ENCODE measurements at regions not wholly inside any gene's neighbourhood (a gene's known extent, or its start where the extent isn't known, plus 50 kb on each side); places are given as distances from the start of the nearest gene placed in this dataset.

DNA sequence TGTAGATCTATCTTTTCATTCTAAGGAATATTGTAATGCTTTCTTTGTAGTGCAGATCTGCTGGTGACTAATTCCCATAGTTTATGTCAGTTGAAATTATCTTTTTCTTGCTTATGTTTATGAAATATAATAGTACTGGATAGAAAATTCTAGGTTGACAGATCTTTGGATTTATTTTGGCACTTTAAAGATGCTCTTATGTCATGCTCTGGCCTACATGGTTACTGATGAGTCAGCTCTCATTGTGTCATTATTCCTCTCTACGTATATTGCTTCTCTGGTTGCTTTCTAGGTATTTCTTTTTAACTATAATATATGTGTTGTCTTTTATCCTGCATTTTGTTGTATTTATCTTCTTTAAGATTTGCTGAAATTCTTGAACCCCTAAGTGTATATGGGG lies 955.5 kb upstream of the CHORDC1 start:
- intact Hi-C loops (cut with micrococcal nuclease) = no loop called here
- no peaks in the 10 kb centered on the region for H3K36me3 Mint-ChIP-seq
- no peak overlapping the region for H3K27ac Mint-ChIP-seq
- Histone ChIP-seq H3K4me3 (ENCODE audit: low read length in 2 of 2) (no peak overlapping the region), H3K4me1 (ENCODE audit: insufficient read depth, low read length) (no peaks in the 10 kb centered on the region), H3K9me3 (ENCODE audit: control insufficient read depth in 1 of 2, low read length in 2 of 2) (no peaks in the 10 kb centered on the region), H3K27me3 (ENCODE audit: insufficient read depth, low read length) (no peaks in the 10 kb centered on the region), H3K27ac (ENCODE audit: low read depth, low read length) (no peak overlapping the region), H3K36me3 (ENCODE audit: insufficient read depth, low read length) (no peaks in the 10 kb centered on the region)
- H3K4me3 Mint-ChIP-seq = no peak overlapping the region
- H3K4me1 Mint-ChIP-seq = no peaks in the 10 kb centered on the region
- ChIA-PET POLR2A (ENCODE audit: partially characterized antibody) (no interaction called here), CTCF (ENCODE audit: partially characterized antibody) (no interaction called here)
- no peaks in the 10 kb centered on the region for H3K27me3 Mint-ChIP-seq
- H3K9me3 Mint-ChIP-seq = peaks cover 5 to 23% (median 6%) of the 10 kb centered on the region in 8 donors
- DNase-seq = no peak

DNA sequence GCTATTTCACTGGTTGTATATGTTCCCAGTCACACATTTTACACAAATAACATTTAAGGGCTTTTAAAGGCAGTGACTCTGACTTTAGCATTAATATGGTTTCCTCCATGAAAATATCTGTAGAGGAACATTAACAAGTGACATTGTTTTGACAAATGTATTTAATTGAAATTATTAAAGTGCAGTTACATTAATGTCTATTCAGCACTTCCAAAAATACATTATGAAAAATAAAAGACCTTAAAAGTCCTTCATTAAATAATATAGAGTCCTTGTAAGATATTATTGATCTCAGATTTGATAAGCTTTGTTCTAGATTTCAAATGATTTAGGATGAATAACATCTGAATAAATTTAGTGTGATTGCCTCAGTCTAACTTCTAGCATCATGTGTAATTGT lies 951.9 kb upstream of the CHORDC1 start:
- no peak overlapping the region for H3K27ac Mint-ChIP-seq
- Histone ChIP-seq H3K27me3 (ENCODE audit: insufficient read depth, low read length) (no peaks in the 10 kb centered on the region), H3K4me3 (ENCODE audit: low read length in 2 of 2) (no peak overlapping the region), H3K36me3 (ENCODE audit: insufficient read depth, low read length) (no peaks in the 10 kb centered on the region), H3K4me1 (ENCODE audit: insufficient read depth, low read length) (no peaks in the 10 kb centered on the region), H3K27ac (ENCODE audit: low read depth, low read length) (no peak overlapping the region), H3K9me3 (ENCODE audit: control insufficient read depth in 1 of 2, low read length in 2 of 2) (no peaks in the 10 kb centered on the region)
- no peaks in the 10 kb centered on the region for H3K36me3 Mint-ChIP-seq
- H3K27me3 Mint-ChIP-seq = no peaks in the 10 kb centered on the region
- no peaks in the 10 kb centered on the region for H3K4me1 Mint-ChIP-seq
- H3K4me3 Mint-ChIP-seq = no peak overlapping the region
- intact Hi-C loops (cut with micrococcal nuclease) = no loop called here
- peaks cover 0 to 16% (median 8%) of the 10 kb centered on the region in 8 donors for H3K9me3 Mint-ChIP-seq
- DNase-seq = no peak
- ChIA-PET CTCF (ENCODE audit: partially characterized antibody) (no interaction called here), POLR2A (ENCODE audit: partially characterized antibody) (no interaction called here)

DNA sequence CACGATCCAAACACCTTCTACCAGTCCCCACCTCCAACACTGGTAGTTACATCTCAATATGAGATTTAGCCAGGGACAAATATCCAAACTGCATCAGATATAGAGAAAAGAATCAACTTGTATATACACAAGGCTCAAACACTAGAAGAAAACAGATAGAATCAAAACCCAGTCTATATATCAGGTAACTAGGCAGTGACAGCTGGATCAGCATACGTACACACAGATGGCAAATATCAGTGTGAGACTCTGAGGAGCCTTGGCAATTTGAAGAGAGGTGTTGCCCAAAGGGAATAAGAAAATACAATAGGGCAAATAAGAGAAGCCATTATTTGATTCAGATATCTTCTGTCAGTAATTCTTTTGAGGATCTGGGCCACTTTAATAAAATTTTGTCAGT lies 951.3 kb upstream of the CHORDC1 start:
- POLR2A ChIA-PET (ENCODE audit: partially characterized antibody) = no interaction called here
- no peak overlapping the region for H3K27ac ChIP-seq (ENCODE audit: low read depth, low read length)
- no peak for DNase-seq
- no peak overlapping the region for H3K4me3 ChIP-seq (ENCODE audit: low read length in 2 of 2)
- no peaks in the 10 kb centered on the region for H3K36me3 Mint-ChIP-seq
- CTCF ChIA-PET (ENCODE audit: partially characterized antibody) = no interaction called here
- no peaks in the 10 kb centered on the region for H3K9me3 ChIP-seq (ENCODE audit: control insufficient read depth in 1 of 2, low read length in 2 of 2)
- H3K4me1 ChIP-seq (ENCODE audit: insufficient read depth, low read length) = no peaks in the 10 kb centered on the region
- H3K36me3 ChIP-seq (ENCODE audit: insufficient read depth, low read length) = no peaks in the 10 kb centered on the region
- H3K4me1 Mint-ChIP-seq = no peaks in the 10 kb centered on the region
- no peaks in the 10 kb centered on the region for H3K27me3 ChIP-seq (ENCODE audit: insufficient read depth, low read length)
- H3K9me3 Mint-ChIP-seq = peaks cover 0 to 16% (median 8%) of the 10 kb centered on the region in 8 donors
- H3K4me3 Mint-ChIP-seq = no peak overlapping the region
- H3K27me3 Mint-ChIP-seq = no peaks in the 10 kb centered on the region
- intact Hi-C loops (cut with micrococcal nuclease) = no loop called here
- H3K27ac Mint-ChIP-seq = no peak overlapping the region

DNA sequence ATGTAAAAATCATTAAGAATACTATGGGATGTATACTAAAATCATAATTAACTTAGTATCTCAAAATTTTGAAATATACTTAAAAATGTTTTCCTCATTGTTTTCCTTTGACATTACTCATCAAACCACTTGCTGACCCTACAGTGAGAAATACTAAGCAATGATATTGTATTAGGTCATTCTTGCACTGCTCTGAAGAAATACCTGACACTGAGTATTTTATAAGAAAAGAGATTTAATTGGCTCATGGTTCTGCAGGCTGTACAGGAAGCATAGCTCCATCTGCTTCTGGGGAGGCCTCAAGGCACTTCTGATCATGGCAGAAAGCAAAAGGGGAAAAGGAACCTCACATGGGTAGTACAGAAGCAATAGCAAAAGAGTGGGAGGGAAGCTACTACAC lies 950.9 kb upstream of the CHORDC1 start:
- H3K9me3 Mint-ChIP-seq = peaks cover 0 to 16% (median 8%) of the 10 kb centered on the region in 8 donors
- no peaks in the 10 kb centered on the region for H3K4me1 Mint-ChIP-seq
- POLR2A ChIA-PET (ENCODE audit: partially characterized antibody) = no interaction called here
- no peaks in the 10 kb centered on the region for H3K27me3 ChIP-seq (ENCODE audit: insufficient read depth, low read length)
- intact Hi-C loops (cut with micrococcal nuclease) = no loop called here
- no peaks in the 10 kb centered on the region for H3K36me3 Mint-ChIP-seq
- H3K36me3 ChIP-seq (ENCODE audit: insufficient read depth, low read length) = no peaks in the 10 kb centered on the region
- no peak for DNase-seq
- H3K9me3 ChIP-seq (ENCODE audit: control insufficient read depth in 1 of 2, low read length in 2 of 2) = no peaks in the 10 kb centered on the region
- no peaks in the 10 kb centered on the region for H3K27me3 Mint-ChIP-seq
- H3K4me1 ChIP-seq (ENCODE audit: insufficient read depth, low read length) = no peaks in the 10 kb centered on the region
- no peak overlapping the region for H3K27ac ChIP-seq (ENCODE audit: low read depth, low read length)
- H3K4me3 ChIP-seq (ENCODE audit: low read length in 2 of 2) = no peak overlapping the region
- CTCF ChIA-PET (ENCODE audit: partially characterized antibody) = no interaction called here
- no peak overlapping the region for H3K4me3 Mint-ChIP-seq
- H3K27ac Mint-ChIP-seq = no peak overlapping the region

DNA sequence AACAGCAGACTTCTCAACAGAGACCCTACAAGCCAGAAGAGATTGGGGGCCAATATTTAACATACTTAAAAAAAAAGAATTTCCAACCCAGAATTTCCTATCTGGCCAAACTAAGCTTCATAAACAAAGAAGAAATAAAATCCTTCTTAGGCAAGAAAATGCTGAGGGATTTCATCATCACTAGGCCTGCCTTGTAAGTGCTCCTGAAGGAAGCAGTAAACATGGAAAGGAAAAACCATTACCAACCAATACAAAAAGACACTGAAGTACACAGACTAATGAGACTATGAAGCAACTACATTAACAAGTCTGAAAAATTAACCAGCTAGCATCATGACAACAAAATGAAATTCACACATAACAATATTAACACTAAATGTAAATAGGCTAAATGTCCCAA lies 947.9 kb upstream of the CHORDC1 start:
- no peak overlapping the region for H3K27ac Mint-ChIP-seq
- POLR2A ChIA-PET (ENCODE audit: partially characterized antibody) = no interaction called here

DNA sequence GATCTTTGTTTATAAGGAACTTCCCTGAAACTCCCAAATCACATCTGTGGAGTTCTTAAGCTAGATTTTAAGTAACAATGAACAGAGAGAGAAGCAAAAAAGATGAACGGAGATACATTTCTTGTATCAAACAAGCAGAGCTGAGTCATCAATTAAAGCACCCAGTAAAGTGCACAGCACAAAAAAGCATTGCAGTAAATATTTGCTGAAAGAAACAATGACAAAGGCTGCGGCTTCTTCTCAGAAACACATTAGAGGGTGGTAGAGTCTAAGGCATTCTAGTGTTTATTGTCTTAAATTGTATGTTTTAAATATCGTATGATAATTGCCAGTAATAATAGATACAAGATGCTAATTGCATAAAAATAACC lies 941.6 kb upstream of the CHORDC1 start:
- no peaks in the 10 kb centered on the region for H3K27me3 Mint-ChIP-seq
- no peaks in the 10 kb centered on the region for H3K36me3 Mint-ChIP-seq
- DNase-seq = no peak
- Histone ChIP-seq H3K36me3 (ENCODE audit: insufficient read depth, low read length) (no peaks in the 10 kb centered on the region), H3K4me1 (ENCODE audit: insufficient read depth, low read length) (no peaks in the 10 kb centered on the region), H3K27me3 (ENCODE audit: insufficient read depth, low read length) (no peaks in the 10 kb centered on the region), H3K4me3 (ENCODE audit: low read length in 2 of 2) (no peak overlapping the region), H3K9me3 (ENCODE audit: control insufficient read depth in 1 of 2, low read length in 2 of 2) (no peaks in the 10 kb centered on the region), H3K27ac (ENCODE audit: low read depth, low read length) (no peak overlapping the region)
- POLR2A ChIA-PET (ENCODE audit: partially characterized antibody) = no interaction called here
- H3K4me3 Mint-ChIP-seq = no peak overlapping the region
- no peaks in the 10 kb centered on the region for H3K4me1 Mint-ChIP-seq
- intact Hi-C loops (cut with micrococcal nuclease) = no loop called here
- H3K27ac Mint-ChIP-seq = no peak overlapping the region
- peaks cover 0 to 11% (median 2%) of the 10 kb centered on the region in 8 donors for H3K9me3 Mint-ChIP-seq
- CTCF ChIA-PET (ENCODE audit: partially characterized antibody) = no interaction called here

More for the DNA sequence above, 947.9 kb upstream of the CHORDC1 start:
- H3K27me3 Mint-ChIP-seq = no peaks in the 10 kb centered on the region
- CTCF ChIA-PET (ENCODE audit: partially characterized antibody) = no interaction called here
- no peak overlapping the region for H3K27ac ChIP-seq (ENCODE audit: low read depth, low read length)
- no peak overlapping the region for H3K4me3 Mint-ChIP-seq
- intact Hi-C loops (cut with micrococcal nuclease) = no loop called here
- no peaks in the 10 kb centered on the region for H3K9me3 ChIP-seq (ENCODE audit: control insufficient read depth in 1 of 2, low read length in 2 of 2)
- peaks cover 0 to 14% (median 6%) of the 10 kb centered on the region in 8 donors for H3K9me3 Mint-ChIP-seq
- H3K4me3 ChIP-seq (ENCODE audit: low read length in 2 of 2) = no peak overlapping the region
- H3K27me3 ChIP-seq (ENCODE audit: insufficient read depth, low read length) = no peaks in the 10 kb centered on the region
- H3K4me1 Mint-ChIP-seq = no peaks in the 10 kb centered on the region
- no peak for DNase-seq
- H3K4me1 ChIP-seq (ENCODE audit: insufficient read depth, low read length) = no peaks in the 10 kb centered on the region
- H3K36me3 Mint-ChIP-seq = no peaks in the 10 kb centered on the region
- no peaks in the 10 kb centered on the region for H3K36me3 ChIP-seq (ENCODE audit: insufficient read depth, low read length)

DNA sequence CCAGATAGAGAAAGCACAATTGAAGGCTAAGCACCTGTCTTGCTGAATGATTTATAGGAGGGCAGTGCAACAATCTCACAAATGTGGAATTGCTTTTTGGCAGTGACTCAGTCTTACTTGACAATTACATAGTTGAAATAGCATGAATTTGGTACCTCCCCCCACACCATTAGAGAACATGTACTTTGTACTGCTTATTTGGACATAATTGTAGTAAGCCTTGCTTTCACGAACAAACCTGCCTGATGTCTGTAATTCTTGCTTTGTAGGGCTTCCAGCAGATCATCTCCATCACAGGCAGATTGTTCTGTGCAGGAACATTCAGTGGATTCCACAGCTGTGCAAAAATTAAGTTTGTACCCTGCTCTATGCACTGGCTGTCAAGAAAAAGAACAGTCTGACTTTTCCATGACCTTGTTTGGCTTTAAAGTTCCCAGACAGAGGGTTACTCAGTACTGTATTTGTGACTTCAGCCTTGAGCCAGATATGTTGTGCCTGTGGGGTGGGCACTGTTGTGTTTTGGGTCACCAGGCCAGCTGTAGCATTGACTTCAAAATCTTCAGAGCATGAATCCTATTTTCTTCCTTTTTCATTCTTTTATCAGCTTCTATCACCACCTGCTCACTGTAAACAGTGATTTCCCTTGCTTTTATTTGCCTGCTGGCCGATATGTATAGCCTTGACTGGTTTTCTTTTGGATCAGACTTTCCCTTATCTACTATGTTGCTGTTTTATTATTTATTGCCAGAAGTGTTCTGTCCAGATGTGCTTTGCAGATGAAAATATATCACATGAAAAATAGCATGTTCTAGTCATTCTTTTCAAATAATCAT lies 941.0 kb upstream of the CHORDC1 start:
- Histone ChIP-seq H3K27ac (ENCODE audit: low read depth, low read length) (no peak overlapping the region), H3K27me3 (ENCODE audit: insufficient read depth, low read length) (no peaks in the 10 kb centered on the region), H3K4me1 (ENCODE audit: insufficient read depth, low read length) (no peaks in the 10 kb centered on the region), H3K4me3 (ENCODE audit: low read length in 2 of 2) (no peak overlapping the region), H3K36me3 (ENCODE audit: insufficient read depth, low read length) (no peaks in the 10 kb centered on the region), H3K9me3 (ENCODE audit: control insufficient read depth in 1 of 2, low read length in 2 of 2) (no peaks in the 10 kb centered on the region)
- H3K4me1 Mint-ChIP-seq = no peaks in the 10 kb centered on the region
- H3K4me3 Mint-ChIP-seq = no peak overlapping the region
- intact Hi-C loops (cut with micrococcal nuclease) = no loop called here
- H3K27ac Mint-ChIP-seq = no peak overlapping the region
- H3K27me3 Mint-ChIP-seq = no peaks in the 10 kb centered on the region
- H3K9me3 Mint-ChIP-seq = peaks cover 0 to 11% (median 2%) of the 10 kb centered on the region in 8 donors
- H3K36me3 Mint-ChIP-seq = no peaks in the 10 kb centered on the region
- no peak for DNase-seq
- CTCF ChIA-PET (ENCODE audit: partially characterized antibody) = no interaction called here
- POLR2A ChIA-PET (ENCODE audit: partially characterized antibody) = no interaction called here

DNA sequence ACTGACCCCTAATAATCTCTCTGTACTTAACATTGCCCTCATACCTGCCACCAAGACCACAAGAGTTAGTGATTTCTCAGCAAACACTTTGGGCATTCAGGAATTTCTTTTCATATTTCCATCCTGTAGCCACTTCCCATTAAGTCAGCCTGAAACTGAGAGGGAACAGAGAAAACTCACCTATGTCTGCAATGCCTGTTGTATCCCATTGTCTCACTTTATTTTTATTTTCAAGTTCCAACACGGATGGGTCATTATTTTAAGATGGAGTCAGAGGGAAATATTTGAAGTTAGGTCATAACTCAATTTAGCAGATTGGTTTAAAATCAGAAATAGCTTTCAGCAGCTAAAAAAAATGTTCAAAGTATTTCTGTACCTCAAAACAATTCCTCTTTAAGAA lies 937.8 kb upstream of the CHORDC1 start:
- Mint-ChIP-seq H3K36me3 (no peaks in the 10 kb centered on the region), H3K4me3 (no peak overlapping the region), H3K4me1 (no peaks in the 10 kb centered on the region), H3K9me3 (peaks cover 0 to 14% (median 3%) of the 10 kb centered on the region in 8 donors), H3K27me3 (no peaks in the 10 kb centered on the region), H3K27ac (no peak overlapping the region)
- Histone ChIP-seq H3K4me1 (ENCODE audit: insufficient read depth, low read length) (no peaks in the 10 kb centered on the region), H3K4me3 (ENCODE audit: low read length in 2 of 2) (no peak overlapping the region), H3K27me3 (ENCODE audit: insufficient read depth, low read length) (no peaks in the 10 kb centered on the region), H3K36me3 (ENCODE audit: insufficient read depth, low read length) (no peaks in the 10 kb centered on the region), H3K9me3 (ENCODE audit: control insufficient read depth in 1 of 2, low read length in 2 of 2) (no peaks in the 10 kb centered on the region), H3K27ac (ENCODE audit: low read depth, low read length) (no peak overlapping the region)
- intact Hi-C loops (cut with micrococcal nuclease) = no loop called here
- DNase-seq = no peak
- ChIA-PET POLR2A (ENCODE audit: partially characterized antibody) (no interaction called here), CTCF (ENCODE audit: partially characterized antibody) (no interaction called here)
